AG09309 (cell line): ENCODE measurements at regions not wholly inside any gene's neighbourhood (a gene's known extent, or its start where the extent isn't known, plus 50 kb on each side); places are given as distances from the start of the nearest gene placed in this dataset.
A peak's percentile ranks its signal among the peaks of the same experiment; 100 is the strongest.
"Not testable (repeated sequence)": the region's sequence is repeated elsewhere in the genome, so short reads cannot be mapped to it uniquely, and the experiment has no call there.

ENCODE experiments used
- DNase-seq: peaks from one replicate; pipeline ENCODE4 v3.0.0-alpha.2; 2010; ENCODE audit warnings: low read depth
- H3K4me3 ChIP-seq: 2 replicates; pipeline ENCODE4 v1.5.1; 2011; ENCODE audit warnings: mild to moderate bottlenecking, low read depth, low read length, moderate library complexity; ENCODE audit not compliant: control insufficient read depth
- CTCF ChIP-seq: IDR thresholded peaks from 2 replicates; pipeline ENCODE4 v1.5.1; 2011; ENCODE audit warnings: mild to moderate bottlenecking, low read depth, low read length, inconsistent platforms; ENCODE audit not compliant: insufficient read depth, control insufficient read depth; ENCODE audit errors: missing control alignments

- H3K4me3 ChIP-seq: no peak overlapping the region
- TF ChIP-seq CTCF: no peak
- DNase-seq: no peak
Observed at GRCh38 chr10:91000470-91000869, 79.6 kb upstream of the ANKRD1 start.

DNA sequence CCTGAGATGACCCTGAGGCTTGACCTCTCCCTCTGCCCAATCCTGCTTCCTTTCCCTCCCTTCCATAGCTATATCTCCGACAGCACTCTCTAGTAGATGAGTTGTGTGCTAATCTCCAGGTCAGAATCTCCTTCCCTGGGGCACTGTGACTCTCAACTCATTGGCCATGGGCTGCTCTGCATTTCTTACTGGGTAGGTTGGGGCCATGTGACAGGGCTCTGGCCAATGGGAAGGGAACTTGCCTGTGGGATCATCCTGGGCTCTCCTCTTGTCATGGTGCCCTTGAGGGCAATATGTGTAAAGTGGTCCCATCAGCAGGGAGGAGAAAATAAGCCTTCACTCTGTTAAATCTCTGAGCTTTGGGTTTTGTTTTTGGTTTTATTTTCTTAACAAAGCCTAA is 80.1 kb upstream of the ANKRD1 start:
- no peak for TF ChIP-seq CTCF
- no peak for DNase-seq

DNA sequence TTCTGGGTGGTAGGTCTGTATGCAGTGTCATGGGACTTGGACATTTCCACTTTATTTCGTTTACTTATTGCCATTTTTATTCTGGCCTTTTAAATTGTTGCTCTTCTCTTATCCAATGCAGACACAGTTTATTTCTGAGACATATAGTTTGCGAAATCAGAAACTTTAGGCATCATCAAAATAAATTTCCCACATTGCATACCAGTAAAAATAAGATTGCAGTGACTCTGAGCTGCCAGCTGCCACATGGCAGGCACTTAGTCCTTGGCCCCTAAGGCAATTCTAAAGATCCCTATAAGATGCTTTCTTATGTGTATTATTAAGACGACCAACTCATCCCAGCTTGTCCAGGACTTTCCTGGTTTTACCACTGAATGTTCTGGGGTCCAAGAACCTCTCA is 81.8 kb upstream of the ANKRD1 start:
- H3K4me3 ChIP-seq: no peak overlapping the region
- DNase-seq: no peak
- no peak for TF ChIP-seq CTCF

More for the DNA sequence above, 80.1 kb upstream of the ANKRD1 start:
- H3K4me3 ChIP-seq: no peak overlapping the region

DNA sequence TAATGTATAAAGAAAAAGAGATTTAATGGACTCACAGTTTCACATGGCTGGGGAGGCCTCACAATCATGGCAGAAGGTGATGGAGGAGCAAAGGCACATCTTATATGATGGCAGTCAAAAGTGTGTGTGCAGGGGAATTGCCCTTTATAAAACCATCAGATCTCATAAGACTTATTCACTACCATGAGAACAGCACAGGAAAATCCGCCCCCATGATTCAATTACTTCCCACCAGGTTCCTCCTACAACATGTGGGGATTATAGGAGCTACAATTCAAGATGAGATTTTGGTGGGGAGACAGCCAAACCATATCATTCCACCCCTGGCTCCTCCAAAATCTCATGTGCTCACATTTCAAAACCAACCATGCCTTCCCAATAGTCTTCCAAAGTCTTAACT is 82.5 kb upstream of the ANKRD1 start:
- H3K4me3 ChIP-seq, DNase-seq: not testable (repeated sequence)

DNA sequence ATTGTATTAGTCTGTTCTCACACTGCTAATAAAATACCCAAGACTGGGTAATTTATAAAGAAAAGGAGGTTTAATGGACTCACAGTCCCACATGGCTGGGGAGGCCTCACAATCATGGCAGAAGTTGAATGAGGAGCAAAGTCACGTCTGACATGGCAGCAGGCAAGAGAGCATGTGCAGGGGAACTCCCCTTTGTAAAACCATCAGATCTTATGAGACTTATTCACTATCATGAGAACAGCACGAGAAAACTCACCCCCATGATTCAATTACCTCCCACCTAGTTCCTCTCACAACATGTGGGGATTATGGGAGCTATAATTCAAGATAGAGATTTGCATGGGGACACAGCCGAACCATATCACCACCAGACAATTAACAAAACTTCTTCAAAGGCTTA is 84.4 kb upstream of the ANKRD1 start:
- H3K4me3 ChIP-seq, DNase-seq: not testable (repeated sequence)

DNA sequence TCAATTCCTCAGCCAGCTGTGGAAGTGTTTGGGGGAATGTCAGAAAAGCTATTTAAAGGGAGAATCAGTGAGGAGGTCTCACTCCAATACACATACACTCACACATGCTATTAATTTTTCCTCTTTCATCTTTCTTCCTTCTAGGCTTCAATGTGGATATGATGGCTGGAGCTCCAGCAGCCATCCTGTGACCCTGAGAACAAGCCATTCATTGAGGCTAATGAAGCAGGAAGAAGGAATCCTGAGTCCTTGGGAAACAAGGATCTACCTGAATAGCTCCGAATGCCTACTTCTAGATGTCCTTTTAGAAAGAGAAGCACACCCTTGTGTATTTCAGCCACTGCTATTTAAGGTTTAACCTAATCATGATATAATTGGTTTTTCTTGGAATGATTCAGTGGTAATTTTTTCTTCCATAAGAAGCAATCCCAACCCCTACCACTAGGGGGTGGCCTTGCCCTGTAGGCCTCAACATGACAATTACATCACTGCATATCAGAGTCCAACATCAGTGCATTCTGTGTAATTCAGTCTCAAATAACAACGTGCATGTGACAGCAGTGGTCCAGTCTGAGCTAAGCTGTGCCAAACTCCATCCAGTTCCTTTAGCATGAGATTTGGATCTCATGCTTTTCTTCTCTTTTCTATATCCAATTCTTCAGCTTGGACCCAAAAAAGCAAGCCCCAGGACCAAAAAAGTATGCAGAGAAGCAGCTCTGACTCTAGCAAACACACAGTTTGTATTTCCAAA is 85.3 kb upstream of the ANKRD1 start:
- H3K4me3 ChIP-seq: no peak overlapping the region
- peak; percentile 33 for DNase-seq
- peak; percentile 90 for TF ChIP-seq CTCF

- H3K4me3 ChIP-seq: no peak overlapping the region
- no peak for DNase-seq
- no peak for TF ChIP-seq CTCF
Observed at GRCh38 chr10:91006752-91007346, 86.0 kb upstream of the ANKRD1 start.
